ENCODE measurements at regions not wholly inside any gene's neighbourhood (a gene's known extent, or its start where the extent isn't known, plus 50 kb on each side); places are given as distances from the start of the nearest gene placed in this dataset.

- TF ChIP-seq MAX (IDR thresholded peaks at IDR 0.05): no peak
- no peak for TF ChIP-seq MAFK (IDR thresholded peaks at IDR 0.05; ENCODE audit: partially characterized antibody)
- no peak for TF ChIP-seq ELK1 (IDR thresholded peaks at IDR 0.05; ENCODE audit: low read depth, low read length)
- TF ChIP-seq POLR2A (IDR thresholded peaks at IDR 0.05; ENCODE audit: low read length): no peak
- TF ChIP-seq HOXB5 (CRISPR knock-in tag; IDR thresholded peaks at IDR 0.05): no peak
- TF ChIP-seq HOXA7 (CRISPR knock-in tag; IDR thresholded peaks at IDR 0.05): no peak
- no peak for TF ChIP-seq HMGXB4 (CRISPR knock-in tag; IDR thresholded peaks at IDR 0.05; ENCODE audit: borderline replicate concordance)
Measured at GRCh38 chr10:125475815-125476214, 207.1 kb downstream of the TEX36 start (continued).

- Histone ChIP-seq H3K27ac (no peak overlapping the region), H3K9me3 (no peaks in the 10 kb centered on the region; the same call in 2 of the 3 replicates), H3K4me3 (no peak overlapping the region), H3K4me1 (no peaks in the 10 kb centered on the region), H3K4me2 (no peak overlapping the region)
- ChIA-PET CTCF (no interaction called here), POLR2A (no interaction called here)
- no peak for FAIRE-seq
- TF ChIP-seq RFX5 (IDR thresholded peaks at IDR 0.05) (no peak), HES2 (IDR thresholded peaks at IDR 0.05) (no peak), HOXB5 (CRISPR knock-in tag; IDR thresholded peaks at IDR 0.05) (no peak)
- ATAC-seq: no peak
- 47% methylated on average over 7 of the region's 7 CpGs for WGBS (ENCODE audit: missing lambda C conversion rate)
- no peak for DNase-seq (ENCODE audit: low read depth in 1 of 2, low spot score in 1 of 2)
Measured at GRCh38 chr10:125473143-125473793, 209.7 kb downstream of the TEX36 start.

GRCh38 chr10:125472010-125472607 is 210.9 kb downstream of the TEX36 start:
- Histone ChIP-seq H3K9me3 (no peaks in the 10 kb centered on the region; the same call in 2 of the 3 replicates), H3K4me2 (no peak overlapping the region), H3K4me3 (no peak overlapping the region), H3K4me1 (no peaks in the 10 kb centered on the region), H3K27ac (no peak overlapping the region)
- ATAC-seq: no peak
- no peak for DNase-seq (ENCODE audit: low read depth in 1 of 2, low spot score in 1 of 2)
- 29% methylated on average over 4 of the region's 4 CpGs for WGBS (ENCODE audit: missing lambda C conversion rate)
- ChIA-PET POLR2A (no interaction called here), CTCF (interaction anchor here (1.3 kb wide), 1 partner anchor 158 kb away, joined by 3 read pairs; no protein-coding TSS in a partner anchor)
- no peak for FAIRE-seq
- no peak for TF ChIP-seq CEBPB (IDR thresholded peaks at IDR 0.05)
- no peak for TF ChIP-seq CTCF (IDR thresholded peaks at IDR 0.05)
- TF ChIP-seq TP53 (CRISPR knock-in tag; IDR thresholded peaks at IDR 0.05): no peak
- no peak for TF ChIP-seq JUNB (IDR thresholded peaks at IDR 0.05)
- TF ChIP-seq JUN (IDR thresholded peaks at IDR 0.05): no peak
- no peak for TF ChIP-seq NR3C1 (IDR thresholded peaks at IDR 0.05)
- no peak for TF ChIP-seq POLR2AphosphoS2 (conservative IDR thresholded peaks at IDR 0.05; ENCODE audit: low read length)
- no peak for TF ChIP-seq HOXA7 (CRISPR knock-in tag; IDR thresholded peaks at IDR 0.05)
- TF ChIP-seq RCOR1 (IDR thresholded peaks at IDR 0.05; ENCODE audit: low read depth, low read length): no peak
- TF ChIP-seq ATOH8 (CRISPR knock-in tag; IDR thresholded peaks at IDR 0.05; ENCODE audit: low read depth): no peak
- TF ChIP-seq REST (IDR thresholded peaks at IDR 0.05): no peak
- TF ChIP-seq HOXB5 (CRISPR knock-in tag; IDR thresholded peaks at IDR 0.05): no peak
- TF ChIP-seq CHD4 (IDR thresholded peaks at IDR 0.05; ENCODE audit: borderline replicate concordance): no peak
- no peak for TF ChIP-seq PBX3 (IDR thresholded peaks at IDR 0.05)
- TF ChIP-seq PHF8 (IDR thresholded peaks at IDR 0.05; ENCODE audit: borderline replicate concordance, low read depth): no peak
- no peak for TF ChIP-seq SMC3 (IDR thresholded peaks at IDR 0.05)
- no peak for TF ChIP-seq EP300 (IDR thresholded peaks at IDR 0.05)

Measured in A549 (cell line).